ENCODE measurements at regions not wholly inside any gene's neighbourhood (a gene's known extent, or its start where the extent isn't known, plus 50 kb on each side); places are given as distances from the start of the nearest gene placed in this dataset.

- no peaks in the 10 kb centered on the region for H3K27me3 ChIP-seq (ENCODE audit: insufficient read depth, low read length)
- H2AFZ ChIP-seq (ENCODE audit: low read depth, low read length) = no peak overlapping the region
- no peak overlapping the region for H3K4me3 ChIP-seq (ENCODE audit: low read length)
Measured at GRCh38 chr12:89858718-89859117, 150.1 kb upstream of the ATP2B1 start.

GRCh38 chr12:89857652-89858274 is 149.1 kb upstream of the ATP2B1 start:
- Histone ChIP-seq H3K9me3 (ENCODE audit: low read length) (no peaks in the 10 kb centered on the region), H3K36me3 (ENCODE audit: insufficient read depth, low read length) (no peaks in the 10 kb centered on the region), H3K4me3 (ENCODE audit: low read length) (no peak overlapping the region), H3K4me1 (ENCODE audit: insufficient read depth, low read length) (no peaks in the 10 kb centered on the region), H2AFZ (ENCODE audit: low read depth, low read length) (no peak overlapping the region), H3K27me3 (ENCODE audit: insufficient read depth, low read length) (no peaks in the 10 kb centered on the region)

More at GRCh38 chr12:89858718-89859117, 150.1 kb upstream of the ATP2B1 start:
- Histone ChIP-seq H3K4me1 (ENCODE audit: insufficient read depth, low read length) (no peaks in the 10 kb centered on the region), H3K36me3 (ENCODE audit: insufficient read depth, low read length) (no peaks in the 10 kb centered on the region), H3K9me3 (ENCODE audit: low read length) (no peaks in the 10 kb centered on the region)

- Histone ChIP-seq H3K27me3 (ENCODE audit: insufficient read depth, low read length) (no peaks in the 10 kb centered on the region), H3K36me3 (ENCODE audit: insufficient read depth, low read length) (no peaks in the 10 kb centered on the region), H2AFZ (ENCODE audit: low read depth, low read length) (no peak overlapping the region), H3K9me3 (ENCODE audit: low read length) (no peaks in the 10 kb centered on the region), H3K4me1 (ENCODE audit: insufficient read depth, low read length) (no peaks in the 10 kb centered on the region), H3K4me3 (ENCODE audit: low read length) (no peak overlapping the region)
Measured at GRCh38 chr12:89856431-89856830, 147.8 kb upstream of the ATP2B1 start.

GRCh38 chr12:89848732-89849131 is 140.1 kb upstream of the ATP2B1 start:
- H3K27me3 ChIP-seq (ENCODE audit: insufficient read depth, low read length) = no peaks in the 10 kb centered on the region
- H3K36me3 ChIP-seq (ENCODE audit: insufficient read depth, low read length) = no peaks in the 10 kb centered on the region
- no peaks in the 10 kb centered on the region for H3K9me3 ChIP-seq (ENCODE audit: low read length)
- H2AFZ ChIP-seq (ENCODE audit: low read depth, low read length) = no peak overlapping the region
- H3K4me1 ChIP-seq (ENCODE audit: insufficient read depth, low read length) = no peaks in the 10 kb centered on the region
- H3K4me3 ChIP-seq (ENCODE audit: low read length) = no peak overlapping the region

- no peaks in the 10 kb centered on the region for H3K36me3 ChIP-seq (ENCODE audit: insufficient read depth, low read length)
- no peak overlapping the region for H3K4me3 ChIP-seq (ENCODE audit: low read length)
- no peaks in the 10 kb centered on the region for H3K27me3 ChIP-seq (ENCODE audit: insufficient read depth, low read length)
- no peak overlapping the region for H2AFZ ChIP-seq (ENCODE audit: low read depth, low read length)
- no peaks in the 10 kb centered on the region for H3K4me1 ChIP-seq (ENCODE audit: insufficient read depth, low read length)
- no peaks in the 10 kb centered on the region for H3K9me3 ChIP-seq (ENCODE audit: low read length)
Measured at GRCh38 chr12:89846473-89847055, 137.9 kb upstream of the ATP2B1 start.

- H3K4me1 ChIP-seq (ENCODE audit: insufficient read depth, low read length) = no peaks in the 10 kb centered on the region
- no peak overlapping the region for H3K4me3 ChIP-seq (ENCODE audit: low read length)
- H2AFZ ChIP-seq (ENCODE audit: low read depth, low read length) = no peak overlapping the region
- H3K9me3 ChIP-seq (ENCODE audit: low read length) = no peaks in the 10 kb centered on the region
- H3K27me3 ChIP-seq (ENCODE audit: insufficient read depth, low read length) = no peaks in the 10 kb centered on the region
- H3K36me3 ChIP-seq (ENCODE audit: insufficient read depth, low read length) = no peaks in the 10 kb centered on the region
Measured at GRCh38 chr12:89845767-89846166, 137.1 kb upstream of the ATP2B1 start.

- no peaks in the 10 kb centered on the region for H3K27me3 ChIP-seq (ENCODE audit: insufficient read depth, low read length)
- H2AFZ ChIP-seq (ENCODE audit: low read depth, low read length) = no peak overlapping the region
- H3K4me1 ChIP-seq (ENCODE audit: insufficient read depth, low read length) = no peaks in the 10 kb centered on the region
- no peak overlapping the region for H3K4me3 ChIP-seq (ENCODE audit: low read length)
- H3K9me3 ChIP-seq (ENCODE audit: low read length) = no peaks in the 10 kb centered on the region
- H3K36me3 ChIP-seq (ENCODE audit: insufficient read depth, low read length) = no peaks in the 10 kb centered on the region
Measured at GRCh38 chr12:89845366-89845765, 136.7 kb upstream of the ATP2B1 start.

GRCh38 chr12:89844539-89844938 is 135.9 kb upstream of the ATP2B1 start:
- Histone ChIP-seq H3K4me1 (ENCODE audit: insufficient read depth, low read length) (no peaks in the 10 kb centered on the region), H3K27me3 (ENCODE audit: insufficient read depth, low read length) (no peaks in the 10 kb centered on the region)

GRCh38 chr12:89840162-89840922 is 131.7 kb upstream of the ATP2B1 start:
- no peaks in the 10 kb centered on the region for H3K27me3 ChIP-seq (ENCODE audit: insufficient read depth, low read length)
- H3K9me3 ChIP-seq (ENCODE audit: low read length) = no peaks in the 10 kb centered on the region
- H3K36me3 ChIP-seq (ENCODE audit: insufficient read depth, low read length) = no peaks in the 10 kb centered on the region
- no peak overlapping the region for H2AFZ ChIP-seq (ENCODE audit: low read depth, low read length)
- H3K4me3 ChIP-seq (ENCODE audit: low read length) = no peak overlapping the region
- H3K4me1 ChIP-seq (ENCODE audit: insufficient read depth, low read length) = no peaks in the 10 kb centered on the region

More at GRCh38 chr12:89844539-89844938, 135.9 kb upstream of the ATP2B1 start:
- no peak overlapping the region for H2AFZ ChIP-seq (ENCODE audit: low read depth, low read length)
- no peaks in the 10 kb centered on the region for H3K9me3 ChIP-seq (ENCODE audit: low read length)
- no peaks in the 10 kb centered on the region for H3K36me3 ChIP-seq (ENCODE audit: insufficient read depth, low read length)
- no peak overlapping the region for H3K4me3 ChIP-seq (ENCODE audit: low read length)

GRCh38 chr12:89839444-89839843 is 130.8 kb upstream of the ATP2B1 start:
- Histone ChIP-seq H3K4me1 (ENCODE audit: insufficient read depth, low read length) (no peaks in the 10 kb centered on the region), H3K9me3 (ENCODE audit: low read length) (no peaks in the 10 kb centered on the region), H3K4me3 (ENCODE audit: low read length) (no peak overlapping the region), H2AFZ (ENCODE audit: low read depth, low read length) (no peak overlapping the region), H3K27me3 (ENCODE audit: insufficient read depth, low read length) (no peaks in the 10 kb centered on the region), H3K36me3 (ENCODE audit: insufficient read depth, low read length) (no peaks in the 10 kb centered on the region)

- no peak overlapping the region for H2AFZ ChIP-seq (ENCODE audit: low read depth, low read length)
- no peak overlapping the region for H3K4me3 ChIP-seq (ENCODE audit: low read length)
- H3K27me3 ChIP-seq (ENCODE audit: insufficient read depth, low read length) = no peaks in the 10 kb centered on the region
- no peaks in the 10 kb centered on the region for H3K9me3 ChIP-seq (ENCODE audit: low read length)
- H3K36me3 ChIP-seq (ENCODE audit: insufficient read depth, low read length) = no peaks in the 10 kb centered on the region
- H3K4me1 ChIP-seq (ENCODE audit: insufficient read depth, low read length) = no peaks in the 10 kb centered on the region
Measured at GRCh38 chr12:89838833-89839232, 130.2 kb upstream of the ATP2B1 start.

- Histone ChIP-seq H3K27me3 (ENCODE audit: insufficient read depth, low read length) (no peaks in the 10 kb centered on the region), H3K4me3 (ENCODE audit: low read length) (no peak overlapping the region)
Measured at GRCh38 chr12:89836026-89836425, 127.4 kb upstream of the ATP2B1 start.

GRCh38 chr12:89834676-89835075 is 126.0 kb upstream of the ATP2B1 start:
- H3K4me3 ChIP-seq (ENCODE audit: low read length) = no peak overlapping the region
- no peaks in the 10 kb centered on the region for H3K4me1 ChIP-seq (ENCODE audit: insufficient read depth, low read length)
- H3K27me3 ChIP-seq (ENCODE audit: insufficient read depth, low read length) = no peaks in the 10 kb centered on the region
- H3K9me3 ChIP-seq (ENCODE audit: low read length) = no peaks in the 10 kb centered on the region
- no peaks in the 10 kb centered on the region for H3K36me3 ChIP-seq (ENCODE audit: insufficient read depth, low read length)
- H2AFZ ChIP-seq (ENCODE audit: low read depth, low read length) = no peak overlapping the region

More at GRCh38 chr12:89836026-89836425, 127.4 kb upstream of the ATP2B1 start:
- no peaks in the 10 kb centered on the region for H3K9me3 ChIP-seq (ENCODE audit: low read length)
- H3K4me1 ChIP-seq (ENCODE audit: insufficient read depth, low read length) = no peaks in the 10 kb centered on the region
- no peaks in the 10 kb centered on the region for H3K36me3 ChIP-seq (ENCODE audit: insufficient read depth, low read length)
- H2AFZ ChIP-seq (ENCODE audit: low read depth, low read length) = no peak overlapping the region

Measured in neuron (in vitro differentiated cells).